Retinal pigment epithelial cell (primary cell): ENCODE measurements at regions not wholly inside any gene's neighbourhood (a gene's known extent, or its start where the extent isn't known, plus 50 kb on each side); places are given as distances from the start of the nearest gene placed in this dataset.

Source experiments
- DNase-seq: peaks from one replicate; pipeline ENCODE4 v3.0.0-alpha.2; 2010; ENCODE audit warnings: low read depth
- H3K4me3 ChIP-seq: 2 replicates; pipeline ENCODE4 v1.5.1; 2011; ENCODE audit warnings: mild to moderate bottlenecking, low read length, control low read depth, moderate library complexity
- TF ChIP-seq, protein P1 (sequence below): conservative IDR thresholded peaks from 2 replicates; pipeline ENCODE4 v1.5.1; 2011; ENCODE audit warnings: low read depth, low read length, control low read depth, inconsistent platforms

DNA sequence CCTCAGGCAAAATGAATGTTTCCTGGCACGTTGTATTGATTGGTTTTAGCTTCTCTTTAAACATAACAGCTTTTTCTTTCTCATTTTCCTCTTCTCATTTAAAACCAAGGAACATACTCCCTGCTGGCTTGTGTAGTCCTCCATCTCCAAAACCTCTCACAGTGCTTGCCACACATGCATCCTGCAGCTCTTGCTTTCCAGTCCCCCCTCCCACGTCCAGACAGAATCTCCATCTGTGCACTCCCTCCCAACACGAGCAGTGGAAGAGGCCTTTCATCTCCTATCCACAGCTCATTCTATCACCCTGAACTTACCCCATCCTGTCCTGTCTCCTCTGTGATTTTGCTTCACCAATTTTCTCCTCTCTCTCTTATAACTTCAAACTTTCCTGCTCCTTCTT is 99.6 kb upstream of the THSD7B start:
- no peak for DNase-seq
- no peak overlapping the region for H3K4me3 ChIP-seq
- TF ChIP-seq, protein P1, sequence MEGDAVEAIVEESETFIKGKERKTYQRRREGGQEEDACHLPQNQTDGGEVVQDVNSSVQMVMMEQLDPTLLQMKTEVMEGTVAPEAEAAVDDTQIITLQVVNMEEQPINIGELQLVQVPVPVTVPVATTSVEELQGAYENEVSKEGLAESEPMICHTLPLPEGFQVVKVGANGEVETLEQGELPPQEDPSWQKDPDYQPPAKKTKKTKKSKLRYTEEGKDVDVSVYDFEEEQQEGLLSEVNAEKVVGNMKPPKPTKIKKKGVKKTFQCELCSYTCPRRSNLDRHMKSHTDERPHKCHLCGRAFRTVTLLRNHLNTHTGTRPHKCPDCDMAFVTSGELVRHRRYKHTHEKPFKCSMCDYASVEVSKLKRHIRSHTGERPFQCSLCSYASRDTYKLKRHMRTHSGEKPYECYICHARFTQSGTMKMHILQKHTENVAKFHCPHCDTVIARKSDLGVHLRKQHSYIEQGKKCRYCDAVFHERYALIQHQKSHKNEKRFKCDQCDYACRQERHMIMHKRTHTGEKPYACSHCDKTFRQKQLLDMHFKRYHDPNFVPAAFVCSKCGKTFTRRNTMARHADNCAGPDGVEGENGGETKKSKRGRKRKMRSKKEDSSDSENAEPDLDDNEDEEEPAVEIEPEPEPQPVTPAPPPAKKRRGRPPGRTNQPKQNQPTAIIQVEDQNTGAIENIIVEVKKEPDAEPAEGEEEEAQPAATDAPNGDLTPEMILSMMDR = no peak

DNA sequence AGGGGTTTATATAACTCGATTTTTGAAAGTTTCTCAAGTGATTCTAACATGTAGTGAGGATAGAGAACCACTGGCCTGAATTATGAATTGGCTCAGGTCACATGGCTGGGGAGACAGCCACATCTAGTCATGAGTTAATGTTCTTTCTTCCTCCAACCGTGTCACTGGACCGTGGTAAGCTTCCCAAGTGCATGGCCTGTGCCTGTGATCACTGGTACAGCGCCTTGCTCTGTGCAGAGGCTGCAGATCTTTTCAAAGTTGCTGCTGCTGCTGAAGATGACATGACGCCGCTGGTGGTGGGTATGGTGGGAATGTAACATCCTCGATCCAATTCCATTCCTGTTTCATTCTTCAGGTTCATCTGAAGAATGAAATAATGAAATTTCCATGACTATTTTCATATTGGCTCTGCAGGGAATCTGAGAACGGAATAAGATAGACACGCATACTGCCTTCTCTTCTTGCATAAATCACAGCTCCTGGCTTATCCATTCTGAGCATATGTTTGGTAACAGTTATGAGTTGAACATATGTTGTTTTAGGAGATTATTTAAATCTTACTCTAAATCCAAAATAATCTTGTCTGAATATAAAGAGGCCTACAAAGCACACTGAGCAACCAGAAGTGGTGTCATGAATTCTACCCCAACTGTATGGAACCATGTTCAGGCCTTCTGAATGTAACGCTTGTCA is 100.5 kb upstream of the THSD7B start:
- no peak for DNase-seq
- no peak overlapping the region for H3K4me3 ChIP-seq
- TF ChIP-seq, protein P1 = no peak

DNA sequence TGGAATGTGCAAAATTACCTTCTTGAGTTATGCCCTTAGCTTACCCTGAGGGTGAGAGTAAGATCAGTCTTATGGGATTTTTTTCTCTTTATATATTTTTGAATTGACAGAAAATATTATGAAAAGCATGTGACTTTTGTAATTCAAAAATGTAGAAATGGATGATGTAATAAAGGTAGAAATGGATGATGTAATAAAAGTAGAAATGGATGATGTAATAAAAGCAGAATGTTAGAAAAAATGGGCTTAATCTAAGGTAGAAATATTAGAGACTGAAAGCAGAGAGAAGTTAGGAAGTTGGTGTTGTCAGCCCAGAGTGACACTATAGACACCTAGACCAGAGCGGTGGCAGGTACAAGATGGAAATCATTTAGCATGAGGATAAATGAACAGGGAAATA is 107.1 kb upstream of the THSD7B start:
- no peak for DNase-seq
- H3K4me3 ChIP-seq = no peak overlapping the region
- TF ChIP-seq, protein P1 = no peak

DNA sequence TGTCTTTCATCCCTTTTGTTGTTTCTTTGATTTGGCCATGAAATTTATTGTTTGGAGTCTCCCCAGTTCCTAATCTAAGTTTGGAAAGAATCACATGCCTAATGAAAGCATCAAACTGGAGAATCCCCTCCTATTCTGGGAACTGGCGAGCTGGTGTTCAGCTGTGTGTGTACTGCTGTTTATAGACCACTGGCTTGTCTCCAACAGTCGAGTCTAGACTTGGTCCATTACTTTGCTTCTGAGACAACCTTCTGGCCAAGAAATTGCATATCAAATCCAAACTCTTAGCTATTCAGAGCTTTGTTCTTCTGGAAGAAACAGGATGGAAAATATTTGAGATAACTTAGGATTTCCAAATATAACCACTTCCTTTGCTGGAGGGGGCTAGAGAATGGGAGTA is 111.5 kb upstream of the THSD7B start:
- no peak for DNase-seq
- no peak overlapping the region for H3K4me3 ChIP-seq
- TF ChIP-seq, protein P1 = no peak

DNA sequence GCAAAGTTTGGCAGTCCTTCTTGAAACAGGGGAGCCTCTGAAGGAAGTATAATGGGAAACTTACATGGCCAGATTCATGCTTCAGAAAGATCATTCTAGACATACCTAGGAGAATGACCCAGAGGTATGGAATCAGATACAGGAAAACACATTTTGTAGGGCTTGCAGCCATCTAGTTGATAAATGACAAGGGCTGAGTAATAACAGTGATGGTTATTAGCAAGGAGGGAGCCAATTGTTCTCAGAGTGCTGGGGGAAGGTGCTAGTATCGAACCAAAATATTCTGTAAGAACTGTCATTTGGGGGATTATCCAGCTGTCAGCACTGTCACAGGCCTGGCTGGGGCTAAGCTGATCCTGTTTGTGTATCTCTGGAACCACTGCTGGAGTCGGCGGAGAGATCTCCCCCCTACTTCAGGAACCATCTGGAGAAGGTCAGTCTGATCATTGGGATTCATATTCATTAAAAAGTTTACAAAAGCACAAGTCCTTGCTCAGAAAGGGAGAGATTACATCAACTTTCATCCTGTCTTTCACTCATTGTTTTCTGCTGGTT is 113.8 kb upstream of the THSD7B start:
- H3K4me3 ChIP-seq = no peak overlapping the region
- TF ChIP-seq, protein P1 = no peak
- DNase-seq = no peak

DNA sequence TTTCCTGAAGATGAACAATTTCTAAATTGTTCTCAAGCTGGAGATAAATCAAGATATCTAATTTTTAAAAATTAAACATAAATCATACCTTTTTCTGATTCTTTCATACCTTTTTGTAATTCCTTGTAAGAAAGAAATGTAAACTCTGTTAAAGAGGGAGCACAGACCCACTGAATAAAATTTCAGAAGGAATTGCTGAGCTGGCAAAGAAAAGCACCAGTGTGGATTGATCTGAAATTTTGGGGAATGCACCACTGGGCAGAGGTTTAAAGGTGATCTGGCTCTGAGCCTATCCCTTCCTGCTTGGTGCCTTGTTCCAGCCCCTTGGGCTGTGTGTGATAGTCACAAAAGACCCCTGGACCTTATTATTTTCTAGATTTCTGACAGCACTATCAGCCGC is 118.3 kb upstream of the THSD7B start:
- DNase-seq = no peak
- no peak overlapping the region for H3K4me3 ChIP-seq

More for the DNA sequence above, 118.3 kb upstream of the THSD7B start:
- TF ChIP-seq, protein P1 = no peak
